Activated T-helper 17 cell treated with anti-CD3 and anti-CD28 coated beads, Interleukin-2, amount 50 U/mL, for 72 hours (primary cell): ENCODE measurements at regions not wholly inside any gene's neighbourhood (a gene's known extent, or its start where the extent isn't known, plus 50 kb on each side); places are given as distances from the start of the nearest gene placed in this dataset.

Experiments used
- ATAC-seq: fragments of 150-1000 bp; cut with Tn5 transposase; replicated peaks from 2 replicates; pipeline ENCODE4 v1.10.0; 2021; ENCODE audit warnings: mild to moderate bottlenecking, moderate library complexity
- H3K27ac Mint-ChIP-seq: one replicate; pipeline ENCODE4 v1.8.0; 2022; ENCODE audit warnings: mixed read lengths
- H3K27me3 Mint-ChIP-seq: one replicate; pipeline ENCODE4 v1.8.0; 2022; ENCODE audit warnings: mixed read lengths
- H3K36me3 Mint-ChIP-seq: one replicate; pipeline ENCODE4 v1.8.0; 2022; ENCODE audit warnings: low read depth, mild to moderate bottlenecking, mixed read lengths
- H3K4me1 Mint-ChIP-seq: one replicate; pipeline ENCODE4 v1.8.0; 2022; ENCODE audit warnings: mixed read lengths
- H3K4me3 Mint-ChIP-seq: one replicate; pipeline ENCODE4 v1.8.0; 2022; ENCODE audit warnings: mild to moderate bottlenecking, mixed read lengths
- H3K9me3 Mint-ChIP-seq: one replicate; pipeline ENCODE4 v1.8.0; 2022; ENCODE audit warnings: mixed read lengths

- Mint-ChIP-seq H3K4me3 (no peak overlapping the region), H3K36me3 (no peaks in the 10 kb centered on the region), H3K4me1 (no peaks in the 10 kb centered on the region), H3K27me3 (peaks cover 3% of the 10 kb centered on the region), H3K9me3 (no peaks in the 10 kb centered on the region), H3K27ac (no peak overlapping the region)
- ATAC-seq = no peak
Measured at GRCh38 chr5:93331241-93331640, 249.8 kb downstream of the NR2F1-AS1 start.

- Mint-ChIP-seq H3K27ac (no peak overlapping the region), H3K4me3 (no peak overlapping the region), H3K9me3 (no peaks in the 10 kb centered on the region), H3K36me3 (no peaks in the 10 kb centered on the region), H3K27me3 (peaks cover 3% of the 10 kb centered on the region), H3K4me1 (no peaks in the 10 kb centered on the region)
- ATAC-seq = no peak
Measured at GRCh38 chr5:93330506-93330905, 250.5 kb downstream of the NR2F1-AS1 start.

DNA sequence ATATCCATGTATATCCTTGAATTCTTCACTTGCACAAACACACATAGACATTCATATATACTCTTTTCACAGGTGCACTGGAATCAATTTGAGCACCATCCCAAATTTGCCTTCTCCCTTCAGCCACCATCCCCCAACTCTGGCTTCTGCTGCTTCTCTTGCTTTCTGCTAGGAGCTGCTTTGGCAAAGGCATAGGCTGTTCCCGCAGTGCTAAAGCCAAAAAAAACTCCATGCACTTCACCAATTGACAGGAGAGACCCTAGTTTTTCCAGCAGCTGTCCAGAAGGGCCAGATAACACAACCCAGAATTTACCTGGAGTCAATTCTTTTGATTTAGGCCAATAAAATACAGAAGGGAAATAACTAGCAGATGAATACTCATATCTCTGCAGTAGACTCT is 251.3 kb downstream of the NR2F1-AS1 start:
- Mint-ChIP-seq H3K4me1 (no peaks in the 10 kb centered on the region), H3K36me3 (no peaks in the 10 kb centered on the region), H3K27ac (no peak overlapping the region), H3K4me3 (no peak overlapping the region), H3K27me3 (peaks cover 3% of the 10 kb centered on the region), H3K9me3 (no peaks in the 10 kb centered on the region)
- ATAC-seq = no peak

- Mint-ChIP-seq H3K4me1 (no peaks in the 10 kb centered on the region), H3K9me3 (no peaks in the 10 kb centered on the region), H3K27ac (no peak overlapping the region), H3K27me3 (peaks cover 3% of the 10 kb centered on the region), H3K4me3 (no peak overlapping the region), H3K36me3 (no peaks in the 10 kb centered on the region)
- no peak for ATAC-seq
Measured at GRCh38 chr5:93328833-93329232, 252.2 kb downstream of the NR2F1-AS1 start.

GRCh38 chr5:93327605-93328004 is 253.4 kb downstream of the NR2F1-AS1 start:
- no peaks in the 10 kb centered on the region for H3K4me1 Mint-ChIP-seq
- H3K4me3 Mint-ChIP-seq = no peak overlapping the region
- H3K9me3 Mint-ChIP-seq = no peaks in the 10 kb centered on the region
- H3K36me3 Mint-ChIP-seq = no peaks in the 10 kb centered on the region
- no peak overlapping the region for H3K27ac Mint-ChIP-seq
- peaks cover 3% of the 10 kb centered on the region for H3K27me3 Mint-ChIP-seq
- no peak for ATAC-seq

DNA sequence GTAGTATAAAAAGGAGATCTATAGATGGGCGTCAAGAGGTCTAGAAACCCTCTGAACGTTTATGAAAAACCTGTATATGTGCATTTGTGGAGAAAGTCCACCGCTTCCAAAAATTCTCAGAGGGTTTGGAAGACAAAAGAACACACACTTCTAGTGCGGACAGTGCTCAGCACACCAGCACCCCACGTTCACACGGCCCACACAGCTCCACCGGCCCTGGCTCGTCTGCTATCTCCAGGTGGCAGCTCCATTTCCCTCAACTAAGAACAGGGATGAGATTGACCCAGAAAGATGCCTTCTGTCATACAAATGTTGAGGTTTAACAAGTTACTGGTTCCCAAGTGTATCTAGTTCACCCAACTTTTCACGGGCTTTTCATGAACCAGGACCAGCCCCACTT is 255.1 kb downstream of the NR2F1-AS1 start:
- Mint-ChIP-seq H3K27me3 (peaks cover 3% of the 10 kb centered on the region), H3K4me3 (no peak overlapping the region), H3K27ac (no peak overlapping the region), H3K36me3 (no peaks in the 10 kb centered on the region), H3K4me1 (no peaks in the 10 kb centered on the region), H3K9me3 (no peaks in the 10 kb centered on the region)
- no peak for ATAC-seq

DNA sequence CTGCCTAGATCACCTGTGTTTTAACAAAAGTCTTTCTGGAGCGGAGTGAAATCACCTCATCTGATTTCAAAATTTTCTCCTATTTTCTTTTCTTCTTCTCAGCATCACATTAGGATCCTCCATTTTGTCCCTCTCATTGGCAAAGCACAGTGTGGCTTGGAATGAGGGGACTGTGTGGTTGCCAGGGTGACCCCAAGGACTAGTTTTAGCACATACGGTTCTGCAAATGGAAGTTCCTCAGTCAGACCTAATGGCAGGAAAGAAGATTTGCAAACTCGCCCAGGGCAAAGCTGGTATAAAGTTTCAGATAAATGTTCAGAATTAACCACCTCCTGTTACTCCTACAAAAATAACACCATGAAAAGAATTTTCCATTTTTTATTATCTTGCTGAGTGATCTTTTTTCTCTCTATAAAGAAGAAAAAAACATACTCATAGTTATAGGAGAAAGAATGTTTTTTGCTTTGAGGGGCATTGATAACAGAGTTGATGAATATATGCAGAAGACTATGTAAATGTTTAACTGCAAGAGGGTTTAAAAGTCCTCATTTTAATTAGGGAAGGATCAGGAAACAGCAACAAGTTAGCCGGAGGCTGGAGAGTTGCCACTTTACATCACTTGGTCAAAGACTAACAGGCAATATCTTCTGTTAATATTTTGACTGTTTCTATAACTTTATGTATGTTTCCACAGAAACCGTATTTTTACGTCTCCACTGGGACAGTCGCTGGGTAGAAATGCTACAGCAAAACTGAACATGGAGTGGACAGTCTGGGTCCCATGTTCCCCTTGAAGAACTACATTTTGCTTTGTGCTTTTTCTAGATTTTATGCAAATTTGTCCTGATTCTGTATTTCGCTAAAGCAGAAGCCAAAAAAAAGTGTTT is 257.8 kb downstream of the NR2F1-AS1 start:
- H3K4me3 Mint-ChIP-seq = no peak overlapping the region
- no peaks in the 10 kb centered on the region for H3K9me3 Mint-ChIP-seq
- no peak overlapping the region for H3K27ac Mint-ChIP-seq
- H3K27me3 Mint-ChIP-seq = peaks cover 6% of the 10 kb centered on the region
- ATAC-seq = no peak
- H3K4me1 Mint-ChIP-seq = no peaks in the 10 kb centered on the region
- no peaks in the 10 kb centered on the region for H3K36me3 Mint-ChIP-seq

- Mint-ChIP-seq H3K9me3 (no peaks in the 10 kb centered on the region), H3K36me3 (no peaks in the 10 kb centered on the region), H3K27me3 (peaks cover 6% of the 10 kb centered on the region)
Measured at GRCh38 chr5:93320920-93321445, 260.0 kb downstream of the NR2F1-AS1 start.

GRCh38 chr5:93313672-93314071 is 267.3 kb downstream of the NR2F1-AS1 start:
- ATAC-seq = no peak
- Mint-ChIP-seq H3K4me1 (no peaks in the 10 kb centered on the region), H3K27ac (no peak overlapping the region), H3K9me3 (peaks cover 3% of the 10 kb centered on the region), H3K4me3 (no peak overlapping the region), H3K36me3 (no peaks in the 10 kb centered on the region), H3K27me3 (peaks cover under 1% of the 10 kb centered on the region)

More at GRCh38 chr5:93320920-93321445, 260.0 kb downstream of the NR2F1-AS1 start:
- H3K4me3 Mint-ChIP-seq = no peak overlapping the region
- no peak overlapping the region for H3K27ac Mint-ChIP-seq
- no peaks in the 10 kb centered on the region for H3K4me1 Mint-ChIP-seq
- no peak for ATAC-seq

GRCh38 chr5:93311881-93312280 is 269.1 kb downstream of the NR2F1-AS1 start:
- Mint-ChIP-seq H3K27ac (no peak overlapping the region), H3K4me3 (no peak overlapping the region), H3K27me3 (peaks cover 4% of the 10 kb centered on the region), H3K36me3 (no peaks in the 10 kb centered on the region), H3K9me3 (peaks cover 3% of the 10 kb centered on the region), H3K4me1 (no peaks in the 10 kb centered on the region)
- ATAC-seq = no peak

- Mint-ChIP-seq H3K9me3 (no peaks in the 10 kb centered on the region), H3K27ac (no peak overlapping the region), H3K36me3 (no peaks in the 10 kb centered on the region), H3K4me3 (no peak overlapping the region), H3K27me3 (peaks cover 8% of the 10 kb centered on the region), H3K4me1 (no peaks in the 10 kb centered on the region)
- no peak for ATAC-seq
Measured at GRCh38 chr5:93307557-93307956, 273.5 kb downstream of the NR2F1-AS1 start.

DNA sequence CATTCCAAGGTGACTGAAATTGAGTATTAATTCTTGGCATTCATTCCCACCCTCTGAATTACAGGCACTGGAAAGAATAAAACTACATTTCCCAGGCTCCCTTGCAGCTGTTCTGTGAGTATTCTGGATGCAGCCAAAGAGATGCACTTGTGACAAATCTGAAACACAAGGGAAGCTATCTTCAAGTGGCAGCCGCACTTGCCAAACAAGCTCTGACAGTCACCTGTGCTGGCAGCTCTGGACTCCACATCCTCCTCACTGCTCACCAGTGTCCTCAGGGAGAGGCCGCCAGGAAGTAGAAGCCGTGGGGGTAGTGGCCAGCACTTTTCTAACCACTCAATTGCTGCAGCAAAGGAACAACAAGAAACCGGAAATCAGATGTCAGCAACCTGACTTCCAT is 275.0 kb downstream of the NR2F1-AS1 start:
- H3K9me3 Mint-ChIP-seq = no peaks in the 10 kb centered on the region
- ATAC-seq = no peak
- H3K4me1 Mint-ChIP-seq = no peaks in the 10 kb centered on the region
- H3K27me3 Mint-ChIP-seq = peaks cover 12% of the 10 kb centered on the region
- H3K27ac Mint-ChIP-seq = no peak overlapping the region
- H3K4me3 Mint-ChIP-seq = no peak overlapping the region
- H3K36me3 Mint-ChIP-seq = no peaks in the 10 kb centered on the region

DNA sequence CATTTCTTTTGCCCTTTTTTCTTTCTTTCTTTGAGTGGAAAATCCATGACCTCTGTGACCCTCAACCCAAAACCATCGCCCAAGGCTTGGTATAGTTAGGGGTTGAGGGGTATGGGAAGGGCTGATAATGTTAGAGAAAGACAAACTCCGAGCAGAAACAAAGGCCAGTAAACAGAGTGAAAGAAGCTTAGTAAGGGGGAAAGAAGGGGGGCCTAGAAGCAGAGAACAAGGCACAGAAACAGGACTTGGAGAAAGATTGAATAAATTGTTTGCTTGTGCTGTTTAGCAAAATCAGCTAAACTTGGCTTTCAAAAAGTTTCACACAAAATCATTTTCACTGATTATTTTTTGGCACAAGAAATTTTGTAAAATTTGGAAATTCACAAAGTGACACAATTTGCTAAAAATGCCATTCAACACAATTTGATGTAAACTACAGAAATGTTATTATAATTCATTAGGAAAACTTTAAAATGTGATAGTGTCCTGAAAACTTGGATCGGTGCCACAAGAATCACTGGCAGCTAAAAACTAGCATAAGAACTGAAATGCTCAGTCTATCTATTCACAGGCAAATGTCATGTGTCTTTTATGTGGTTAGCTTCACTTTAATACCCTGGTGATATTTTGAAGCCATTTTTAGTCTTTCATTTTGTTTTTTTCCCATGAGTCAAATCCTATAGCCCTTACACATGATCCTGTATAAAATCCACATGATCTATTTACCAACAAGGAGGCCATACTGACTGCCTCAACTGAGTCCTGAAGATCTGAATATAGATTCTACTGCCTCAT is 276.4 kb downstream of the NR2F1-AS1 start:
- Mint-ChIP-seq H3K4me1 (no peaks in the 10 kb centered on the region), H3K9me3 (no peaks in the 10 kb centered on the region), H3K27ac (no peak overlapping the region), H3K36me3 (no peaks in the 10 kb centered on the region), H3K4me3 (no peak overlapping the region), H3K27me3 (peaks cover 12% of the 10 kb centered on the region)
- ATAC-seq = no peak

GRCh38 chr5:93303291-93303691 is 277.7 kb downstream of the NR2F1-AS1 start:
- no peaks in the 10 kb centered on the region for H3K4me1 Mint-ChIP-seq
- peaks cover 11% of the 10 kb centered on the region for H3K27me3 Mint-ChIP-seq
- no peak overlapping the region for H3K4me3 Mint-ChIP-seq
- H3K9me3 Mint-ChIP-seq = no peaks in the 10 kb centered on the region
- ATAC-seq = no peak
- no peak overlapping the region for H3K27ac Mint-ChIP-seq
- H3K36me3 Mint-ChIP-seq = no peaks in the 10 kb centered on the region

- no peak overlapping the region for H3K27ac Mint-ChIP-seq
- H3K9me3 Mint-ChIP-seq = no peaks in the 10 kb centered on the region
- no peak for ATAC-seq
- no peaks in the 10 kb centered on the region for H3K36me3 Mint-ChIP-seq
- no peaks in the 10 kb centered on the region for H3K4me1 Mint-ChIP-seq
- H3K4me3 Mint-ChIP-seq = no peak overlapping the region
- H3K27me3 Mint-ChIP-seq = peaks cover 11% of the 10 kb centered on the region
Measured at GRCh38 chr5:93302711-93303110, 278.3 kb downstream of the NR2F1-AS1 start.
